Breast epithelium (tissue), 3 donors: ENCODE measurements at regions not wholly inside any gene's neighbourhood (a gene's known extent, or its start where the extent isn't known, plus 50 kb on each side); places are given as distances from the start of the nearest gene placed in this dataset.

Experiments
- CTCF ChIP-seq, 3 donors: fragments of 450-650 bp; IDR thresholded peaks; one replicate each; pipeline ENCODE4 v1.5.1; 2016 to 2017; ENCODE audit warnings: antibody characterized with exemption in 3 of 3, mild to moderate bottlenecking in 3 of 3, moderate library complexity in 3 of 3
- POLR2A ChIP-seq: fragments of 450-650 bp; IDR thresholded peaks from one replicate; pipeline ENCODE4 v1.6.1; 2016; ENCODE audit warnings: antibody characterized with exemption, mild to moderate bottlenecking, moderate library complexity
- POLR2AphosphoS5 ChIP-seq, 3 donors: sonication (generic); formaldehyde crosslinking; IDR thresholded peaks; one replicate each; pipeline ENCODE4 v1.6.1; 2017; ENCODE audit warnings: antibody characterized with exemption in 3 of 3

DNA sequence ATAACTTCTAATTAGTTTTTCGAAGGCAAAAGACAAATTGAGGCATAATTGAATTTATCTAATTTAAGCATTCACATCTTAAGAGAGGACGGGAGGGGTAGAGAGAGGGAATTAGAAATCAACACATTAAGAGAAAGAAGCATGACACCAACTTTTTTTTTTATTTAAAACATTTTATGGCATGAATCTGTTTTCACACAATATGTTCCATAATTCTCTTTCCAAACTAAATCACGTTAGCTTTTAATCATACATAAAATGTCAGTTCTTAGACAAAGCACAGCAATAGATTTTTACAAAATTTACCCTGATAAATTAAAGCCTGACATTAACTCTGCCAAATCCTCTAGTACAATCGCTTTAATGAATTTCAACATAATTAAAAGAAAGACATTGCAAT, 600.8 kb upstream of the ROBO1 start:
- no peak for TF ChIP-seq POLR2A
- TF ChIP-seq CTCF (IDR thresholded peaks at IDR 0.05): no peak
- no peak for TF ChIP-seq POLR2AphosphoS5 (IDR thresholded peaks at IDR 0.05)
